AG04450 (cell line): ENCODE measurements at regions not wholly inside any gene's neighbourhood (a gene's known extent, or its start where the extent isn't known, plus 50 kb on each side); places are given as distances from the start of the nearest gene placed in this dataset.
"Not testable (repeated sequence)": the region's sequence is repeated elsewhere in the genome, so short reads cannot be mapped to it uniquely, and the experiment has no call there.

Experiments
- CTCF ChIA-PET: fragments of 300-600, 350-600 bp; formaldehyde crosslinking; extraction: SDS; loops from one replicate; lab custom pipeline; 2022; ENCODE audit warnings: antibody characterized with exemption, inconsistent platforms; lab: Charles Lee
- POLR2A ChIA-PET: fragments of 350-600 bp; formaldehyde crosslinking; extraction: SDS; loops from one replicate; lab custom pipeline; 2021; ENCODE audit warnings: antibody characterized with exemption, inconsistent platforms; lab: Yijun Ruan, JAX
- DNase-seq: peaks from one replicate; pipeline ENCODE4 v3.0.0-alpha.2; 2011; ENCODE audit warnings: low read depth, low spot score
- H3K27ac ChIP-seq: one replicate; pipeline ENCODE4 v1.5.1; 2012; ENCODE audit warnings: low read depth, low read length, control low read depth
- H3K27me3 ChIP-seq: one replicate; pipeline ENCODE4 v1.6.0; 2012; ENCODE audit warnings: low read length; ENCODE audit not compliant: control insufficient read depth, insufficient read depth
- H3K4me3 ChIP-seq: 2 replicates; pipeline ENCODE4 v1.5.1; 2011; ENCODE audit warnings: mild to moderate bottlenecking, low read depth, low read length, control low read depth
- H3K9me3 ChIP-seq: 2 replicates; pipeline ENCODE4 v1.5.1; 2012; ENCODE audit warnings: low read length; ENCODE audit not compliant: control insufficient read depth, insufficient read depth
- TF ChIP-seq, protein P1 (sequence below): IDR thresholded peaks from 2 replicates; pipeline ENCODE4 v1.5.1; 2011; ENCODE audit warnings: low read depth, low read length, control low read depth, inconsistent platforms

DNA sequence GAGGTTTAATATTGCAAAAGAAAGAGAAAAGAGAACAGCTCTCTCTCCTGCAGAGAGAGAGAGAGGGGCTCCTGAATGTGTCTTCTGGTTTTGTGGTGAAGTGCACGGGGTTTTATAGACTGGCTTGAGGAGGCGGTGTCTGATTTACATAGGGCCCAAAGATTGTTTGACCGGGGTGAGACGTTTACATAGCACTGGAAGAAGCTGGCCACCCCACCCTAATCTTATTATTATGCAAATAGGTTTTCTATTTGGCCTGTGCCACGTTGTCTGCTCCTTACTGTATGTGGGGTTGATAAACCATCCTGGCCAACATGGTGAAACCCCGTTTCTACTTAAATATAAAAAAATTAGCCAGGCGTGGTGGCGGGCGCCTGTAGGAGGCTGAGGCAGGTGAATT lies 268.6 kb downstream of the SV2B start:
- Histone ChIP-seq H3K27ac (no peak overlapping the region), H3K9me3 (no peaks in the 10 kb centered on the region), H3K4me3 (no peak overlapping the region), H3K27me3 (no peaks in the 10 kb centered on the region)
- POLR2A ChIA-PET = no interaction called here
- no peak for DNase-seq
- TF ChIP-seq, protein P1, sequence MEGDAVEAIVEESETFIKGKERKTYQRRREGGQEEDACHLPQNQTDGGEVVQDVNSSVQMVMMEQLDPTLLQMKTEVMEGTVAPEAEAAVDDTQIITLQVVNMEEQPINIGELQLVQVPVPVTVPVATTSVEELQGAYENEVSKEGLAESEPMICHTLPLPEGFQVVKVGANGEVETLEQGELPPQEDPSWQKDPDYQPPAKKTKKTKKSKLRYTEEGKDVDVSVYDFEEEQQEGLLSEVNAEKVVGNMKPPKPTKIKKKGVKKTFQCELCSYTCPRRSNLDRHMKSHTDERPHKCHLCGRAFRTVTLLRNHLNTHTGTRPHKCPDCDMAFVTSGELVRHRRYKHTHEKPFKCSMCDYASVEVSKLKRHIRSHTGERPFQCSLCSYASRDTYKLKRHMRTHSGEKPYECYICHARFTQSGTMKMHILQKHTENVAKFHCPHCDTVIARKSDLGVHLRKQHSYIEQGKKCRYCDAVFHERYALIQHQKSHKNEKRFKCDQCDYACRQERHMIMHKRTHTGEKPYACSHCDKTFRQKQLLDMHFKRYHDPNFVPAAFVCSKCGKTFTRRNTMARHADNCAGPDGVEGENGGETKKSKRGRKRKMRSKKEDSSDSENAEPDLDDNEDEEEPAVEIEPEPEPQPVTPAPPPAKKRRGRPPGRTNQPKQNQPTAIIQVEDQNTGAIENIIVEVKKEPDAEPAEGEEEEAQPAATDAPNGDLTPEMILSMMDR = no peak
- CTCF ChIA-PET = no interaction called here

DNA sequence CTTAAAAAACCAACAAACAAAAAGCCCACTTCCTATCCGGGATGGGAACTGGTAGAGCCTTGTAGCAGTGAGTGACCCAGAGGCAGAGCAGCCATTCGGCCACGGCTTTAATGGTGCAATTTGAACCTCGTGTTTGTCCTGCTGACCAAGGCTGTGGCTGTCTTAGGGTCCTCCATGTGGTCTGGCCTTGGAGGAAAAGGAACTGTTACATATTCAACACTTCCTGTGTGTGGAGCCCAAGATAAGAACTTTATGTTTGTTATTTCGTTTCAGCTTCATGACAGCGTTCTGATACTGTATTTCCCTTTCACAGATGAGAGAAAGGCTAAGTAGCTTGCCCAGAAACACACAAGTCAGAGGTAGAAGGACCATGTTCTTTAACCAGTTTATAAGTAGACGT lies 269.8 kb downstream of the SV2B start:
- Histone ChIP-seq H3K27ac (no peak overlapping the region), H3K4me3 (no peak overlapping the region), H3K9me3 (no peaks in the 10 kb centered on the region), H3K27me3 (no peaks in the 10 kb centered on the region)
- ChIA-PET POLR2A (no interaction called here), CTCF (no interaction called here)
- TF ChIP-seq, protein P1 = no peak
- no peak for DNase-seq

DNA sequence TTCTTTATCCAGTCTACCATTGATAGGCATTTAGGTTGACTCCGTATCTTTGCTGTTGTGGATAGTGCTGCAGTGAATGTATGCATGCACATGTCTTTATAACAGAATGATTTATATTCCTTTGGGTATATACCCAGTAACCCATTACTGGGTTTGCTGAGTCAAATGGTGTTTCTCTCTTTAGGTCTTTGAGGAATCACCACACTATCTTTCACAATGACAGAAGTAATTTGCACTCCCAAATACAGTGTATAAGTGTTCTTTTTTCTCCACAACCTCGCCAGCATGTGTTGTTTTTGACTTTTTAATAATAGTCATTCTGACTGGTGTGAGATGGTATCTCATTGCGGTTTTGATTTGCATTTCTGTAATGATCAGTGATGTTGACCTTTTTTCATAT lies 271.3 kb downstream of the SV2B start:
- H3K9me3 ChIP-seq, H3K27me3 ChIP-seq, POLR2A ChIA-PET, H3K27ac ChIP-seq, CTCF ChIA-PET, DNase-seq, H3K4me3 ChIP-seq: not testable (repeated sequence)

DNA sequence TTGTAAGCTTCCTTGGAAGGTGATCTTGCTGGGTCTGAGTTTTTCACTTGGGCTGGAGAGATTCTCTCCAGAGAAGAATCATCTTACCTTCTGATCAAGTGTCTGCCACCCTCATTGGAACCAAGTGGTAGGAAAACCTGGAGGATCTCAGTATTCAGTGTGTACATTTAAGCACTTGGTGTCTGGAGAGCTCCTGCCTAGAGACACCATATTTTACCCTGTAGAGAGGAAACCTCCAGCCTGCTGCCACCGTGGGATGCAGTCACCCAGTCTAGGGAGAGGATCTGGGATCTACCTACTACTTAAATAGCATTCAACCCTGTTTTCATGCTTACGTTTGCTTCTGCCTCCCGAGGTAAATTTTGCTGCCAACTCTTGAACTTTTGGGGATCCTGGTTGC lies 274.3 kb downstream of the SV2B start:
- TF ChIP-seq, protein P1 = no peak
- Histone ChIP-seq H3K9me3 (no peaks in the 10 kb centered on the region), H3K27me3 (no peaks in the 10 kb centered on the region), H3K27ac (no peak overlapping the region), H3K4me3 (no peak overlapping the region)
- CTCF ChIA-PET = no interaction called here
- POLR2A ChIA-PET = no interaction called here
- DNase-seq = no peak

DNA sequence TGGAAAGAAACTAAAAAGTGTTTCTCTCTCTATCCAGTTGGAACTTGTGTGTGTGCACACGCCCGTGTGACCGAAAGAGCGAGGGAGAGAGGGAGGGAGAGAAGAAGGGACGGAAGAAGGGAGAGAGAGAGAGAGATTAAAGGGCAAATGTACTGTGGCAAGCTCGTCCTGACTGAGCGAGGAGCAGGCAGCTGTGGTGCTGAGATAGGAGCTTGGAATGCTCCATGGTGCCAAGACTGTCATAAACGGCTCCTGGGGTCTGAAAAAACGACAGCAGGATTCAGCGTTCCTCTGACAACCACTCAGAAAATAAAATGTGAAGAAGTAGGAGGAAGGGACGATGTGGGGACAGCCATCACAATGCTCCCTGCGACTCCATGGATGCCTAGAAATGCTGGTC lies 276.0 kb downstream of the SV2B start:
- H3K4me3 ChIP-seq = no peak overlapping the region
- ChIA-PET POLR2A (no interaction called here), CTCF (interaction anchor here (0.6 kb wide), 1 partner anchor 781 kb away, joined by 3 read pairs; no protein-coding TSS in a partner anchor)
- no peaks in the 10 kb centered on the region for H3K27me3 ChIP-seq
- no peak overlapping the region for H3K27ac ChIP-seq
- no peaks in the 10 kb centered on the region for H3K9me3 ChIP-seq
- TF ChIP-seq, protein P1 = no peak
- DNase-seq = no peak

DNA sequence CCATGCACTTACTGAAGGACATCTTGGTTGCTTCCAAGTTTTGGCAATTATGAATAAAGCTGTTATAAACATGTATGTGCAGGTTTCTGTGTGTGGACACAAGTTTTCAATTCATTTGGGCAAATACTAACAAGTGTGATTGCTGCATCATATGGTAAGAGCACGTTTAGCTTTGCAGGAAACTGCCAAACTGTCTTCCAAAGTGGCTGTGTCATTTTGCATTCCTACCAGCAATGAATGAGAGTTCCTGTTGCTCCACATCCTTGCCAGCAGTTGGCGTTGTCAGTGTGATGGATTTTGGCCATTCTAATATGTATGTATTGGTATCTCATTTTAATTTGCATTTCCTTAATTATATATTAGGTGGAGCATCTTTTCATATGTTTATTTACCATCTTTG lies 280.1 kb downstream of the SV2B start:
- ChIA-PET POLR2A (no interaction called here), CTCF (no interaction called here)
- H3K9me3 ChIP-seq = no peaks in the 10 kb centered on the region
- H3K4me3 ChIP-seq = no peak overlapping the region
- H3K27ac ChIP-seq = no peak overlapping the region
- TF ChIP-seq, protein P1 = no peak
- DNase-seq = no peak
- H3K27me3 ChIP-seq = no peaks in the 10 kb centered on the region
